A549 (cell line): ENCODE measurements at regions not wholly inside any gene's neighbourhood (a gene's known extent, or its start where the extent isn't known, plus 50 kb on each side); places are given as distances from the start of the nearest gene placed in this dataset.

Source experiments
- ATAC-seq, 2 experiments: fragments of 200-7000 bp in 1 of 2; fragments of >200 bp in 1 of 2; cut with Nextera tagmentation in 1 of 2; cut with Tn5 transposase in 1 of 2; 3 replicates each; pipeline versions ENCODE4 v1.8.0 to v1.9.1; 2018 to 2020; ENCODE audit warnings: mild to moderate bottlenecking in 1 of 2, moderate library complexity in 1 of 2
- CTCF ChIA-PET: fragments of 300-600 bp; sonication (Branson Sonifier 250); formaldehyde crosslinking; extraction: SDS; loops from one replicate; lab custom pipeline; 2021; ENCODE audit warnings: antibody characterized with exemption, inconsistent platforms; lab: Yijun Ruan, JAX
- POLR2A ChIA-PET: fragments of 350-600 bp; formaldehyde crosslinking; extraction: SDS; loops from one replicate; lab custom pipeline; 2021; ENCODE audit warnings: antibody characterized with exemption, inconsistent platforms; lab: Yijun Ruan, JAX
- DNase-seq, 2 experiments: peaks; one replicate each; pipeline versions ENCODE4 v3.0.0 to v3.0.0-alpha.2; 2011 to 2016; ENCODE audit warnings: low read depth in 1 of 2, low spot score in 1 of 2
- FAIRE-seq: peaks from 2 replicates; lab custom pipeline; 2011; peaks lifted over from hg19 to GRCh38; lab: Jason Lieb, UNC
- H3K27ac ChIP-seq, 2 experiments: fragments of >200 bp; sonication (Bioruptor Twin); formaldehyde crosslinking; 3 replicates each; pipeline ENCODE4 v1.5.1; 2016 to 2017
- H3K4me1 ChIP-seq: fragments of >200 bp; sonication (Bioruptor Twin); formaldehyde crosslinking; 3 replicates; pipeline ENCODE4 v1.6.1; 2016
- H3K4me2 ChIP-seq: fragments of >200 bp; sonication (Bioruptor Twin); formaldehyde crosslinking; 3 replicates; pipeline ENCODE4 v1.6.1; 2016
- H3K4me3 ChIP-seq: fragments of >200 bp; sonication (Bioruptor Twin); formaldehyde crosslinking; 3 replicates; pipeline ENCODE4 v1.5.1; 2016
- H3K9me3 ChIP-seq: fragments of >200 bp; sonication (Bioruptor Twin); formaldehyde crosslinking; 3 replicates; pipeline ENCODE4 v1.6.1; 2016
- BCL3 ChIP-seq: fragments of >200 bp; sonication (Bioruptor Twin); formaldehyde crosslinking; IDR thresholded peaks from 3 replicates; pipeline ENCODE4 v1.6.1; 2016
- CBX2 ChIP-seq: fragments of 200-600 bp; sonication (generic); IDR thresholded peaks from 2 replicates; pipeline ENCODE4 v1.6.1; 2016; ENCODE audit warnings: low read depth, mild to moderate bottlenecking, borderline replicate concordance
- CHD2 ChIP-seq: fragments of 150-350 bp; IDR thresholded peaks from 2 replicates; pipeline ENCODE4 v1.6.1; 2014; ENCODE audit warnings: low read length; ENCODE audit not compliant: partially characterized antibody
- CHD4 ChIP-seq: fragments of 200-600 bp; sonication (generic); IDR thresholded peaks from 2 replicates; pipeline ENCODE4 v1.6.1; 2016; ENCODE audit warnings: antibody characterized with exemption, mild to moderate bottlenecking, borderline replicate concordance
- CTCF ChIP-seq: fragments of >200 bp; sonication (Bioruptor Twin); formaldehyde crosslinking; IDR thresholded peaks from 3 replicates; pipeline ENCODE4 v1.5.1; 2016
- ELK1 ChIP-seq: fragments of 150-350 bp; IDR thresholded peaks from 2 replicates; pipeline ENCODE4 v1.6.1; 2014; ENCODE audit warnings: low read depth, mild to moderate bottlenecking, low read length
- EP300 ChIP-seq, 2 experiments: fragments of >200 bp; sonication (Bioruptor Twin); formaldehyde crosslinking; IDR thresholded peaks; 2 replicates in 1 of 2; 3 replicates in 1 of 2; pipeline ENCODE4 v1.6.1; 2016 to 2017
- FOSL2 ChIP-seq, 2 experiments: fragments of 450-650 bp in 1 of 2; fragments of >200 bp in 1 of 2; sonication (Bioruptor Twin) in 1 of 2; formaldehyde crosslinking; IDR thresholded peaks; 2 replicates each; pipeline versions ENCODE4 v1.5.0 to v1.6.1; 2016 to 2020; ENCODE audit warnings: mild to moderate bottlenecking in 1 of 2, moderate library complexity in 1 of 2
- KDM5A ChIP-seq: fragments of 200-600 bp; sonication (generic); IDR thresholded peaks from 2 replicates; pipeline ENCODE4 v1.6.1; 2016; ENCODE audit warnings: antibody characterized with exemption, mild to moderate bottlenecking
- MAFK ChIP-seq: fragments of 450-650 bp; IDR thresholded peaks from 2 replicates; pipeline ENCODE4 v1.6.1; 2014; ENCODE audit not compliant: partially characterized antibody
- NR3C1 ChIP-seq: fragments of >200 bp; sonication (Bioruptor Twin); formaldehyde crosslinking; IDR thresholded peaks from 3 replicates; pipeline ENCODE4 v1.6.1; 2017
- POLR2AphosphoS2 ChIP-seq: conservative IDR thresholded peaks from 2 replicates; pipeline ENCODE4 v1.6.1; 2012; ENCODE audit warnings: low read length, improper control_type of control experiment, inconsistent platforms
- RCOR1 ChIP-seq: fragments of 150-350 bp; IDR thresholded peaks from 2 replicates; pipeline ENCODE4 v1.6.1; 2014; ENCODE audit warnings: antibody characterized with exemption, low read length, low read depth
- RNF2 ChIP-seq: fragments of 200-600 bp; sonication (generic); IDR thresholded peaks from 2 replicates; pipeline ENCODE4 v1.6.1; 2016; ENCODE audit warnings: low read depth, mild to moderate bottlenecking, antibody characterized with exemption, moderate library complexity, borderline replicate concordance
- SREBF2 ChIP-seq: fragments of 450-650 bp; IDR thresholded peaks from 2 replicates; pipeline ENCODE4 v1.6.1; 2014; ENCODE audit warnings: mild to moderate bottlenecking, moderate library complexity
- TFCP2L1 ChIP-seq: fragments of 250-450 bp; sonication (Bioruptor Pico); IDR thresholded peaks from 2 replicates; pipeline ENCODE4 v1.5.0; 2021; ENCODE audit warnings: mild to moderate bottlenecking
- USF2 ChIP-seq: fragments of 450-650 bp; IDR thresholded peaks from 2 replicates; pipeline ENCODE4 v1.6.1; 2014; ENCODE audit warnings: antibody characterized with exemption
- ZC3H11A ChIP-seq: fragments of 450-650 bp; IDR thresholded peaks from 2 replicates; pipeline ENCODE4 v1.6.1; 2014; ENCODE audit warnings: antibody characterized with exemption, mild to moderate bottlenecking
- ZFP36 ChIP-seq: fragments of 450-650 bp; IDR thresholded peaks from 2 replicates; pipeline ENCODE4 v1.6.1; 2014; ENCODE audit warnings: borderline replicate concordance; ENCODE audit not compliant: partially characterized antibody
- ZSCAN20 ChIP-seq: fragments of 250-450 bp; sonication (Bioruptor Pico); IDR thresholded peaks from 2 replicates; pipeline ENCODE4 v1.8.0; 2022; ENCODE audit warnings: mild to moderate bottlenecking, moderate library complexity
- WGBS: methylation state at CpG from one replicate; pipeline ENCODE4 v1.1.6; 2017; ENCODE audit errors: missing lambda C conversion rate; 5-methylcytosine and 5-hydroxymethylcytosine counted together

DNA sequence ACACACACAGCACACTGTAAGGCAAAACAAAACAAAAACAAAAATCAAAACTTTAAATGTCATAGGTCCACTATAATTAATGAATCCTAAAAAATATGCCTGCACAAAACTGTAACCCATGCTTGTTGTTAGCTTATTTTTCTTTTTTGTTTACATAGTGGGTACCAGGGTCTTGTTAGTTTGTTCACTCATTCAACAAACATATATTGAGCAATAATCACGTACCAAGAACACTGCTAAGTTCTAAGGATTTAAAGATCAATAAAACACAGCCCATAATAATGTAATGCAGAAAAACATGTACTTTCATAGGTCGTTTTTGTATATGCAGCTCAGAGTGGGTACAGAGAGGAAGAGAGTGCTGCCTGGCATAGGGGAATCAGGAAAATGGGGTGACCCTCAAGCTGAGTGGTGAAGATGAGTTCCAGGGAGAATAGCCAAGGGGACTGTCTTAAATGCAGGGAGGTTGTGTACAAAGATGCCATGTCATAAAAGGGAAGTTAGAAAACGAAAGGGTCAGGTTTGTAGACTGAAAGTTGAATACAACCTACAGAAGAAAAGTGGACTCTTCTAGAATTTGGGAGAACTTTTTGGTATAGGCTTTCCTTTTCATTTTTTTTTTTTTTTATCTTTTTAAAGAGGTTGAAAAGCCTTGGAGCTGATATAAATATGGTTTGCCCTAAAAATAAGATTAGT, 113.3 kb upstream of the TBX18 start (continued):
- TF ChIP-seq SREBF2 (no peak), ZC3H11A (no peak), RNF2 (no peak), NR3C1 (no peak), USF2 (no peak), FOSL2 (IDR thresholded peaks at IDR 0.05) (no peak), FOSL2 (CRISPR knock-in tag; IDR thresholded peaks at IDR 0.05) (no peak), TFCP2L1 (CRISPR knock-in tag) (no peak)

DNA sequence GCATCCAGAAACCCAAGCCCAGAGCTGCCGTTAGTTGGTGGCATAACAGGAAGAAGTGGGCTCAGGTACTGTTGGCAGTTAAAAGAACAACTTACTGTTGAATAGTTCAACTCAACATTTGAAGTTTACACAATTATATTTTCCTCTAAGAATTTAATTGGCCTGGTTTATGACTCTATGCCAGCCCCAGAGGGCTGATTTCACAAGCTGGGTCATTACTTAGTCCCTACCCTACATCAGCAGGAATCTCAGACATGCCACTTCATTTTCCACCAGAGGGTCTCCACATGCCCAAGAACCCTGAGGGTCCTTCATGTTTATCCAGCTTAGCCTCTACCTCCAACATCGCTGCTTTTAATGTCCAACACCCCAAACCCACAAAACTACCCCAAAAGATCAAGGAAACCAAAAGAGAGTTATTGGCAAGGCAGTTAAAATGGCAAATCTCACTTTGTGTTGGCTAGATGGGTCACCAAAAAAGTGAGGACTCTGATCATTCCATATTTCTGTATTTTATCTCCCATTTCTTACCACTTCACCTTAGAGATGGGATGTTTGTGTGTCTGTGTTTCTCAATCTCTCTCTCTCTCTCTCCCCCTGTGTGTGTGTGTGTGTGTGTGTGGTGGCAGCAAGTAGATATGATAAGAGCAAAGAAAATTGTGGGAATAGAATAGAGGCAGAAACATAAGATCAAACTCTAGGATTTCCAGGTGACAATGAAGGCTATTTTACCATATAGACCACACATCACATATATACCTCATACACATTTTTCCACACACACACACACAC, 112.5 kb upstream of the TBX18 start:
- CTCF ChIA-PET = no interaction called here
- peaks cover 3% of the 10 kb centered on the region for H3K4me1 ChIP-seq
- TF ChIP-seq CTCF (no peak), EP300 (IDR thresholded peaks at IDR 0.05) (no peak), MAFK (no peak), CBX2 (no peak), POLR2AphosphoS2 (no peak), USF2 (no peak)
- no peak overlapping the region for H3K27ac ChIP-seq
- WGBS = 86% methylated on average over 2 of the region's 2 CpGs
- FAIRE-seq (no peak), DNase-seq (no peak), ATAC-seq (no peak)
- POLR2A ChIA-PET = no interaction called here
- H3K4me3 ChIP-seq = no peak overlapping the region
- H3K9me3 ChIP-seq = no peaks in the 10 kb centered on the region
- H3K4me2 ChIP-seq = no peak overlapping the region; the same call in 2 of the 3 replicates

DNA sequence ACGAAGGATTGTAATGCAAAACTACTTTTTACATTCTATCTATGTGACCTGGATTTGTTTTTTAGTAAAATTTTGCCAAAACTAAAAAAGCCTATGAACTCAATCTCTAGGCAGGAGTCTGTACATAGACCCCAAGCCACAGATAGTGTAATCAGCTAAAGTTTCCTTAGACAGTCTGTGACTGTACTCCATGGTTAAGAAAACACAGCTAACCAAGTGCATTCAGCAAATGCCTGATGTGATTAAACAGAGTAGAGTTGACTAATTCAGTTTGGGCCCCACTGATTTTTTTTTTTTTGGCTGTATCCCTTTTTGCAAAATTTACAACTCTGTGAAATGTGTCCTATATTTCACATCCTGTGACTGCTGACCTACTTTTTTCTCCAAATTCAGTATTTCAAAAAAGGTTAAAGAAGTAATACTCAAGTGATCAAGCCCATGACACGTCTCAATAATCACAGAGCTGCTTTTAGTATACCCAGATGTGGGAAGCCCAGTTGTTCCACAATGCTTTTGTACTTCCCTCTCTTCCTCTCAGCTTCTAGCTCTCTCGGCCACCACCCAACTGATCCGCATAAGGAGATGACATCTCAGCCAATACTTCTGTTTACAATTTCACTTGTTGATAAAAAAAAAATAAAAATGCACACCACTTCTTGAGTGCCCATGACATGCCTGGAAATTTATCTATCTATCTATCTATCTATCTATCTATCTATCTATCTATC, 108.8 kb upstream of the TBX18 start:
- Histone ChIP-seq H3K4me2 (no peak overlapping the region), H3K4me1 (peaks cover 5% of the 10 kb centered on the region; the same call in 2 of the 3 replicates), H3K9me3 (no peaks in the 10 kb centered on the region), H3K4me3 (no peak overlapping the region), H3K27ac (no peak overlapping the region)
- no peak for TF ChIP-seq ZSCAN20 (CRISPR knock-in tag)
- TF ChIP-seq USF2 = no peak
- TF ChIP-seq ELK1 = no peak
- TF ChIP-seq ZFP36 = no peak
- TF ChIP-seq CHD4 = no peak
- no peak for TF ChIP-seq TFCP2L1 (CRISPR knock-in tag)
- TF ChIP-seq RCOR1 = no peak
- no peak for TF ChIP-seq CHD2
- no peak for TF ChIP-seq BCL3
- no peak for TF ChIP-seq KDM5A
- ATAC-seq (no peak), FAIRE-seq (no peak), DNase-seq (no peak)
- ChIA-PET POLR2A (no interaction called here), CTCF (no interaction called here)
- 69% methylated on average over 4 of the region's 4 CpGs for WGBS
